Bronchial epithelial cell (primary cell): ENCODE measurements at regions not wholly inside any gene's neighbourhood (a gene's known extent, or its start where the extent isn't known, plus 50 kb on each side); places are given as distances from the start of the nearest gene placed in this dataset.
"Not testable (repeated sequence)": the region's sequence is repeated elsewhere in the genome, so short reads cannot be mapped to it uniquely, and the experiment has no call there.

Experiments
- DNase-seq: peaks from one replicate; pipeline ENCODE4 v3.0.0-alpha.2; 2010; ENCODE audit warnings: low read depth
- FAIRE-seq: peaks from 2 replicates; lab custom pipeline; 2011; peaks lifted over from hg19 to GRCh38; lab: Jason Lieb, UNC
- H3K27me3 ChIP-seq: 2 replicates; pipeline ENCODE4 v1.5.1; 2011; ENCODE audit warnings: low read length; ENCODE audit not compliant: control insufficient read depth, insufficient read depth
- H3K36me3 ChIP-seq: 2 replicates; pipeline ENCODE4 v1.5.1; 2011; ENCODE audit warnings: low read length; ENCODE audit not compliant: control insufficient read depth, insufficient read depth
- H3K4me3 ChIP-seq: 2 replicates; pipeline ENCODE4 v1.5.1; 2011; ENCODE audit warnings: mild to moderate bottlenecking, low read depth, low read length, control low read depth
- TF ChIP-seq, protein P1 (sequence below): IDR thresholded peaks from 2 replicates; pipeline ENCODE4 v1.5.1; 2011; ENCODE audit warnings: mild to moderate bottlenecking, moderate library complexity, low read length, control low read depth, inconsistent platforms; ENCODE audit not compliant: insufficient read depth, severe bottlenecking

DNA sequence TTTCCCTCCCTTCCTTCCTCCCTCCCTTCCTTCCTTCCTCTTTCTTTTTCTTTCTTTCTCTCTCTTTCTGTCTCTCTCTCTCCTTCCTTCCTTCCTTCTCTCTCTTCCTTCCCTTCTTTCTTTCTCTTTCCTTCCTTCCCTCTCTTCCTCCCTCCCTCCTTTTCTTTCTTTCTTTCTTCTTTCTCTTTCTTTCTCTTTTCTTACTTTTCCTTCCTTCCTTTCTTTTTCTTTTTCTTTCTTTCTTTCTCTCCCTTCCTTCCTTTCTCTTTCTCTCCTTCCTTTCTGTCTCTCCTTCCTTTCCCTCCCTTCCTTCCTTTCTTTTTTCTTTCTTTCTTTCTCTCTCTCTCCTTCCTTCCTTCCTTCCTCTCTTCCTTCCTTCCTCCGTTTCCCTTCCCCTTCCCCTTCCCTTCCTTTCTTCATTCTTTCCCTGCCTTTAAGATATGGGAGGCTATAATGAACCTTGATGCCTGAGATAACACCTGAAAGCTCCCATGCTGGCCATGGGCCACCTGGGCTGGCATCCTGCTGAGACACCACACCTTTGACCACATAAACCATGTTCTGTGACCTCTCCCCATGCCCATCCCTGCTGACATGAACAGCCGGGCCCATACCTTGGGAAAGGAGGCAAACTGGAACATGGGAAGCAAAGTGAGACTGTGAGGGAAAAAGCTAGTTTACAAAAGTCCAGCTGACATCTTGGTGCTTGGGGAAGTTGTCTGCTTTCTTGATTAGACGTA is 197.8 kb upstream of the ZNF618 start:
- no peaks in the 10 kb centered on the region for H3K27me3 ChIP-seq
- FAIRE-seq (peak; percentile 75), DNase-seq (no peak)
- TF ChIP-seq, protein P1, sequence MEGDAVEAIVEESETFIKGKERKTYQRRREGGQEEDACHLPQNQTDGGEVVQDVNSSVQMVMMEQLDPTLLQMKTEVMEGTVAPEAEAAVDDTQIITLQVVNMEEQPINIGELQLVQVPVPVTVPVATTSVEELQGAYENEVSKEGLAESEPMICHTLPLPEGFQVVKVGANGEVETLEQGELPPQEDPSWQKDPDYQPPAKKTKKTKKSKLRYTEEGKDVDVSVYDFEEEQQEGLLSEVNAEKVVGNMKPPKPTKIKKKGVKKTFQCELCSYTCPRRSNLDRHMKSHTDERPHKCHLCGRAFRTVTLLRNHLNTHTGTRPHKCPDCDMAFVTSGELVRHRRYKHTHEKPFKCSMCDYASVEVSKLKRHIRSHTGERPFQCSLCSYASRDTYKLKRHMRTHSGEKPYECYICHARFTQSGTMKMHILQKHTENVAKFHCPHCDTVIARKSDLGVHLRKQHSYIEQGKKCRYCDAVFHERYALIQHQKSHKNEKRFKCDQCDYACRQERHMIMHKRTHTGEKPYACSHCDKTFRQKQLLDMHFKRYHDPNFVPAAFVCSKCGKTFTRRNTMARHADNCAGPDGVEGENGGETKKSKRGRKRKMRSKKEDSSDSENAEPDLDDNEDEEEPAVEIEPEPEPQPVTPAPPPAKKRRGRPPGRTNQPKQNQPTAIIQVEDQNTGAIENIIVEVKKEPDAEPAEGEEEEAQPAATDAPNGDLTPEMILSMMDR, result no peak
- no peak overlapping the region for H3K4me3 ChIP-seq
- H3K36me3 ChIP-seq, result no peaks in the 10 kb centered on the region

DNA sequence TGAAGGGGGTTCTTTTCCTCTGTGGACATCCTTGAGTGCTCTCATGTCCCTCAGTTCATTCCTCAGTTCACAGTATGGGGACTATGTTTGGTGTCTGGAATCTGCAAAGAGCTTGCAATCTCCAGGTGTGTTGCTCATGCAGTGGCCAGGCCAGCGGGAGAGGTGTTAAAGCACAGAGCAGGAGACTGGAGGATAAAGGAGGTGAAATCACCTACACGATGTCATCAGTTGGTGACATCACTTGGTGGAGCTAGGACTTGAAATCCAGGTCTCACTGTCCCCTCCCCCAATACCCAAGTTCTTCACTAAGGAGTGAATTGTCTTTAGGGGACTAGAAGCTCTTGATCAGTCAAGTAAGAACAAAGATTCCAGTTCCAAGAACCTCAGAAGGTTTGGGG is 197.3 kb upstream of the ZNF618 start:
- TF ChIP-seq, protein P1, result no peak
- DNase-seq (no peak), FAIRE-seq (no peak)
- Histone ChIP-seq H3K4me3 (no peak overlapping the region), H3K27me3 (no peaks in the 10 kb centered on the region), H3K36me3 (no peaks in the 10 kb centered on the region)

DNA sequence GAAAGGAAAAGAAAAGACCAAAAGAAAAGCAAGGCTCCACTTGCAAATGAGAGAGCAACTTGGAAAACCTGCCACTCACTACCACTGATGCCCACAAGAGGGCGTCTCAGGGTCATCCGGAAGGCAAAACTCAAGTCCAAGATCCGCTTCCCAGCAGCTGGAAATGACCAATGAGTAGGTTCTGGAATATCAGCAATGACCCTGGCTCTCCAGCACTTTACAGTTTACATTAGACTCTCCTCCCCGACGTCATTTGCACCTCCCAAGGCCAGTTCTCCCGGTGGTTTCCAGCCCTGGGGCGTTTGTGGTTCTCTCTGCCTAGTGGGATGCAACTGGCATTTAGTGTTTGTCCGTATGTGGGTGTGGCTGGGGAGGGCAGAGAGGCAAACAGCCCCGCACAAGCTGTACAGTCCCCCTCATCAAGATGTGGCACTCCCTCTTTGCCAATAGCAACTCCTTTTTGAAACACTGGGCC is 193.8 kb upstream of the ZNF618 start:
- DNase-seq, result peak; percentile 76
- TF ChIP-seq, protein P1, result peak; percentile 94
- H3K36me3 ChIP-seq, result no peaks in the 10 kb centered on the region
- H3K27me3 ChIP-seq, result peaks cover 5% of the 10 kb centered on the region
- H3K4me3 ChIP-seq, result no peak overlapping the region
- FAIRE-seq, result peak; percentile 70

DNA sequence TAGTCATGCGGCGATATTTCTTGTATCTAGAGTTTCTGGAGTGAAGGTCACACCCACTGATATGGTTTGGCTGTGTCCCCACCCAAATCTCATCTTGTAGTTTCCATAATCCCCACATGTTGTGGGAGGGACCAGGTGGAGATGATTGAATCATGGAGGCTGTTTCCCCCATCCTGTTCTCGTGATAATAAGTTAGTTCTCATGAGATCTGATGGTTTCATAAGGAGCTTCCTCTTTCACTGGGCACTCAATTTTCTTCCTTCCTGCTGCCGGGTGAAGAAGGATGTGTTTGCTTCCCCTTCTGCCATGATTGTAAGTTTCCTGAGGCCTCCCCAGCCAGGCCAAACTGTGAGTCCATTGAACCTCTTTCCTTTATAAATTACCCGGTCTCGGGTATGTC is 190.5 kb upstream of the ZNF618 start:
- FAIRE-seq, H3K36me3 ChIP-seq: not testable (repeated sequence)
- H3K27me3 ChIP-seq, result peaks cover 23% of the 10 kb centered on the region

DNA sequence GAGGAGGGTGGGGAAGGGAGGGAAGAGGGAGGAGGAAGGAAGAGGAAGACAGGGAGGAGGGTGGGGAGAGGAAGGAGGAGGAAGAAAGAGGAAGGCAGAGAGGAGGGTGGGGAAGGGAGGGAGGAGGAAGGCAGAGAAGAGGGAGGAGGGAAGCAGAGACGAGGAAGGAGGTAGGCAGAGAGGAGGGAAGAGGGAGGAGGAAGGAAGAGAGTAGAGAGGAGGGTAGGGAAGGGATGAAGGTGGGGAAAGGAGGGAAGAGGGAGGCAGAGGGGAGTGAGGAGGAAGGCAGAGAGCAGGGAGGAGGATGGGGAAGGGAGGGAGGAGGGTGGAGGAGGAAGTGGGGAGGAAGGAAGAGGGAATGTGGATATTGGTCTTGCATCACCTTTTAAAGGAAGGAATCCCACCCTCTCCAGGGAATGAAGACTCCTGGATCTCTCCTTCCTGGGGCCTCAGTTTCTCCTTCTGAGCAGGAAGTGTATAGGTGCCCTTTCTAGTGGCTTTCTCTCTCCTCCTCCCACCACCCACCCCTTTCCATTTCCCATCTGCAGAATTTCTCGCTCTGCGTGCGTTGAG is 188.9 kb upstream of the ZNF618 start:
- DNase-seq, result no peak
- Histone ChIP-seq H3K36me3 (no peaks in the 10 kb centered on the region), H3K4me3 (no peak overlapping the region), H3K27me3 (peaks cover 23% of the 10 kb centered on the region)
- no peak for FAIRE-seq
- TF ChIP-seq, protein P1, result no peak

More for the DNA sequence above, 190.5 kb upstream of the ZNF618 start:
- DNase-seq, H3K4me3 ChIP-seq: not testable (repeated sequence)

DNA sequence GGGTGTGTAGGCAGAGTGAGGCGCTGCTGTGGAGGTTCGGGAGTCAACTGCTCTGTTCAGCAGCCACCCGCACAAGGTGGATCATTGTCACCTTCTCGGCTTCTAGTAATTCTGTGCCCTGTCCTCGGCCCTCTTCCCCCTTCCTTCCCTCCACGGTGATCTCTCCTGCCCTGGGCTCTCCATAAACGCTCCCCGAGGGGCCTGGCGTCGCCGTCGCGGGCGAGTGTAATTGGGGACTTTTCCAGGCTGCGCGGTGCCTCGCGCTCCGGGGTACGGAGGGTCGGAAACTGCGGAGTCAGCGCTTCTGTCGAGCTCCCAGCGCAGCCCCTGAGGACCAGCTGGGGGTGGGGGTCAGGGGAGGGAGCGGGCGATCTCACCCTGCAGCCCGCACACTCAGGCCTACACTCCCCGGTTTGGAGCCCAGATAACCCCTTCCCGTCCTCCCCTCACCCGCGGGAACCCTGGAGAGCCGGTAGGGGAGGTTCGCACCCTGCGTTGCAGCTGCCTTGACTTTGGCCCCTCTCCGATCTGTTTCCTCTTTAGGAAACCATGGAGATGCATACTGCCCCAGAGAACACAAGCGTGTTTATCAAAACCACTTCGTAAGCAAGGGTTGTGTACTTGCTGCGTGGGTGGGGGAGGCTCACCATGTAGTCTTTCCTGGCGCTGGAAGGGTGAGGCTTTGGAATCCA is 188.3 kb upstream of the ZNF618 start:
- FAIRE-seq (no peak), DNase-seq (no peak)
- Histone ChIP-seq H3K36me3 (no peaks in the 10 kb centered on the region), H3K4me3 (no peak overlapping the region), H3K27me3 (peaks cover 23% of the 10 kb centered on the region)
- TF ChIP-seq, protein P1, result no peak
